Neutrophil (primary cell): ENCODE measurements at regions not wholly inside any gene's neighbourhood (a gene's known extent, or its start where the extent isn't known, plus 50 kb on each side); places are given as distances from the start of the nearest gene placed in this dataset.

ENCODE experiments used
- H3K27ac ChIP-seq: fragments of 200-600 bp; sonication (generic); 2 replicates; pipeline ENCODE4 v1.5.1; 2016; ENCODE audit warnings: mild to moderate bottlenecking, moderate library complexity
- H3K27me3 ChIP-seq: fragments of 200-600 bp; sonication (generic); 2 replicates; pipeline ENCODE4 v1.6.0; 2016; ENCODE audit warnings: mild to moderate bottlenecking
- H3K36me3 ChIP-seq: fragments of 200-600 bp; sonication (generic); 2 replicates; pipeline ENCODE4 v1.5.1; 2017
- H3K4me1 ChIP-seq, 2 experiments: fragments of 200-600 bp in 1 of 2; sonication (generic) in 1 of 2; 1 replicate in 1 of 2; 2 replicates in 1 of 2; pipeline versions ENCODE4 v1.5.1 to v1.6.1; 2013 to 2016; ENCODE audit warnings: low read depth in 1 of 2, low read length in 1 of 2, mild to moderate bottlenecking in 1 of 2, moderate library complexity in 1 of 2; ENCODE audit not compliant: control insufficient read depth in 1 of 2, insufficient read depth in 1 of 2
- H3K4me3 ChIP-seq, 2 experiments: fragments of 200-600 bp in 1 of 2; sonication (generic) in 1 of 2; 1 replicate in 1 of 2; 2 replicates in 1 of 2; pipeline ENCODE4 v1.5.1; 2013 to 2016; ENCODE audit warnings: low read depth in 1 of 2, low read length in 1 of 2, mild to moderate bottlenecking in 1 of 2, moderate library complexity in 1 of 2
- H3K9me3 ChIP-seq: fragments of 200-600 bp; sonication (generic); 2 replicates; pipeline ENCODE4 v1.5.1; 2016
- CTCF ChIP-seq: fragments of 200-600 bp; sonication (generic); IDR thresholded peaks from 2 replicates; pipeline ENCODE4 v1.5.1; 2016; ENCODE audit warnings: antibody characterized with exemption

- Histone ChIP-seq H3K27ac (no peak overlapping the region), H3K4me3 (no peak overlapping the region), H3K36me3 (no peaks in the 10 kb centered on the region), H3K9me3 (no peaks in the 10 kb centered on the region), H3K4me1 (peaks cover 0 to 5% of the 10 kb centered on the region in 2 experiments), H3K27me3 (peaks cover 38% of the 10 kb centered on the region)
- no peak for TF ChIP-seq CTCF
Observed at GRCh38 chr10:21167288-21168010, 270.3 kb upstream of the NEBL start.

- no peak overlapping the region for H3K4me3 ChIP-seq
Observed at GRCh38 chr10:21166557-21167287, 269.6 kb upstream of the NEBL start.

DNA sequence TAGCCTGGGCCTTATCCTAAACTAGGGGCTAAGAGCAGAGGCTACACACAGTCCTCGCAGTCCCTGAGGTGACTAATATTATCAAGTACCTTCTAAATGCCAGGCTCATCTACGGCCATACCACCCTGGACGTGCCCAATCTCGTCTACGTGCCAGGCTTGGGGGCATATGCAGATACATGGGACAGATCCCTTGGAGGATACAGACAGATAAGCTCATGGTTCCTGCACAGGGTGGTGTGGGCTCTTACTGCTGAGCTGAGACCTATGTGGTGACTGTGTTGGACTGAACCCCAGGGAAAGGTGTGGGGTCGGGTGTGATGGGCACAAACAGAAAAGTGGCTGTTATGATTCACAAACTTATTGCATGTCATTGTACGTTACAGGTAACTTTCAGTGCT lies 268.4 kb upstream of the NEBL start:
- no peak overlapping the region for H3K4me3 ChIP-seq
- H3K27me3 ChIP-seq = peaks cover 20% of the 10 kb centered on the region

More at GRCh38 chr10:21166557-21167287, 269.6 kb upstream of the NEBL start:
- Histone ChIP-seq H3K4me1 (no peaks in the 10 kb centered on the region), H3K27ac (no peak overlapping the region), H3K36me3 (no peaks in the 10 kb centered on the region), H3K27me3 (peaks cover 31% of the 10 kb centered on the region), H3K9me3 (no peaks in the 10 kb centered on the region)
- no peak for TF ChIP-seq CTCF

GRCh38 chr10:21164687-21165086 lies 267.6 kb upstream of the NEBL start:
- peaks cover 19% of the 10 kb centered on the region for H3K27me3 ChIP-seq

More for the DNA sequence above, 268.4 kb upstream of the NEBL start:
- no peak for TF ChIP-seq CTCF
- Histone ChIP-seq H3K4me1 (no peaks in the 10 kb centered on the region), H3K27ac (no peak overlapping the region), H3K36me3 (no peaks in the 10 kb centered on the region), H3K9me3 (no peaks in the 10 kb centered on the region)

DNA sequence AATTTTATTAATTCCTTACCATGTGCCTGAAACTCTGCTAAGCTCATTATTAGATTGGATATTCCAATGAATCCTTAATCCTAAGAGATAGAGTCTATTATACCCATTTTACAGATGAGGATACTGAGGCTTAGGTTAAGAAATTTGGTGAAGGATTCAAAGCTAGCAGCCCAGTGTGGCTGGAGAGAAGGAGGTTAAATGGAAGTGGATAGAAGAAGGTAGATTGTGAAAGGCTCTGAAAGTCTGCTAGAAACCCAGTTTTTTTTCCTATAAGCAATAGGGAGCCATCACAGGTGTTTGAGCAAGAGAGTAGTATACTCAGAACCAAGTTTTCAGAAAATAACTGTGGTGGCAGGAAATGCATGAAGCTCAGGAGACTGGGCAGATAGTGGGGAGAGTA lies 265.8 kb upstream of the NEBL start:
- Histone ChIP-seq H3K9me3 (no peaks in the 10 kb centered on the region), H3K27me3 (peaks cover 20% of the 10 kb centered on the region), H3K4me3 (no peak overlapping the region), H3K4me1 (no peaks in the 10 kb centered on the region), H3K27ac (no peak overlapping the region), H3K36me3 (no peaks in the 10 kb centered on the region)
- TF ChIP-seq CTCF = no peak

More at GRCh38 chr10:21164687-21165086, 267.6 kb upstream of the NEBL start:
- Histone ChIP-seq H3K4me3 (no peak overlapping the region), H3K27ac (no peak overlapping the region), H3K4me1 (no peaks in the 10 kb centered on the region), H3K9me3 (no peaks in the 10 kb centered on the region), H3K36me3 (no peaks in the 10 kb centered on the region)
- TF ChIP-seq CTCF = no peak
